Peyer's patch (tissue), 4 donors: ENCODE measurements at regions not wholly inside any gene's neighbourhood (a gene's known extent, or its start where the extent isn't known, plus 50 kb on each side); places are given as distances from the start of the nearest gene placed in this dataset.

Experiments used
- POLR2A ChIP-seq, 2 donors: fragments of 450-650 bp; IDR thresholded peaks; one replicate each; pipeline ENCODE4 v1.5.1; 2017; ENCODE audit warnings: antibody characterized with exemption in 2 of 2, mild to moderate bottlenecking in 2 of 2, moderate library complexity in 2 of 2
- TF ChIP-seq, protein P1 (sequence below), 6 experiments: fragments of 450-650 bp in 4 of 6; fragments of 200-600 bp in 2 of 6; sonication (generic) in 1 of 6; IDR thresholded peaks; one replicate each; pipeline ENCODE4 v1.5.1; 2017 to 2019; ENCODE audit warnings: antibody characterized with exemption in 6 of 6, mild to moderate bottlenecking in 3 of 6, moderate library complexity in 1 of 6

DNA sequence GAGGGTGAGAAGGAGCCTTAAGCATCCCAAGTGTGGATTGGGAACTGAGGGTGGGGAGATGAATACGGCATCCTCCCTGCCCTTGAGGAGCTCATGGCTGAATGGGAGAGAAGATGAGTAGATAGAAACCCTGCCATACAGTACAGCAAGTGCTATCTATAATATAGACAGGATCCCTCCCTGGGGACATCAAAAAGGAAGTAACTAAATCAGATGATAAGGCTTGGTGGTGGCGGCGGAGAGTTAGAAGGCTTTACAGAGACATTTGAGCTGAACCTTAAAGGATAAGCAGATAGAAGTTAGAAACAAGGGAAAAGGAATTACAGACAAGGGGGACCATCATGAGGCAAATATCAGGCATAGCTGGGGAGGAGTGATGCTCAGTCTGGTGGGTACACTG is 67.5 kb upstream of the TMEM132E start:
- TF ChIP-seq, protein P1, sequence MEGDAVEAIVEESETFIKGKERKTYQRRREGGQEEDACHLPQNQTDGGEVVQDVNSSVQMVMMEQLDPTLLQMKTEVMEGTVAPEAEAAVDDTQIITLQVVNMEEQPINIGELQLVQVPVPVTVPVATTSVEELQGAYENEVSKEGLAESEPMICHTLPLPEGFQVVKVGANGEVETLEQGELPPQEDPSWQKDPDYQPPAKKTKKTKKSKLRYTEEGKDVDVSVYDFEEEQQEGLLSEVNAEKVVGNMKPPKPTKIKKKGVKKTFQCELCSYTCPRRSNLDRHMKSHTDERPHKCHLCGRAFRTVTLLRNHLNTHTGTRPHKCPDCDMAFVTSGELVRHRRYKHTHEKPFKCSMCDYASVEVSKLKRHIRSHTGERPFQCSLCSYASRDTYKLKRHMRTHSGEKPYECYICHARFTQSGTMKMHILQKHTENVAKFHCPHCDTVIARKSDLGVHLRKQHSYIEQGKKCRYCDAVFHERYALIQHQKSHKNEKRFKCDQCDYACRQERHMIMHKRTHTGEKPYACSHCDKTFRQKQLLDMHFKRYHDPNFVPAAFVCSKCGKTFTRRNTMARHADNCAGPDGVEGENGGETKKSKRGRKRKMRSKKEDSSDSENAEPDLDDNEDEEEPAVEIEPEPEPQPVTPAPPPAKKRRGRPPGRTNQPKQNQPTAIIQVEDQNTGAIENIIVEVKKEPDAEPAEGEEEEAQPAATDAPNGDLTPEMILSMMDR (IDR thresholded peaks at IDR 0.05) = no peak
- TF ChIP-seq POLR2A (IDR thresholded peaks at IDR 0.05) = no peak
